ENCODE measurements at regions not wholly inside any gene's neighbourhood (a gene's known extent, or its start where the extent isn't known, plus 50 kb on each side); places are given as distances from the start of the nearest gene placed in this dataset.

GRCh38 chr11:25844811-25845210 lies 487.1 kb upstream of the ANO3 start:
- Histone ChIP-seq H3K36me3 (ENCODE audit: control insufficient read depth, insufficient read depth, low read length) (no peaks in the 10 kb centered on the region), H3K27ac (ENCODE audit: insufficient read depth, low read length) (no peak overlapping the region), H3K79me2 (ENCODE audit: control insufficient read depth, insufficient read depth, low read length) (no peaks in the 10 kb centered on the region), H3K9ac (ENCODE audit: insufficient read depth, low read length) (no peak overlapping the region), H3K9me3 (ENCODE audit: control insufficient read depth, insufficient read depth, low read depth, low read length) (no peaks in the 10 kb centered on the region), H2AFZ (ENCODE audit: low read length) (no peak overlapping the region), H3K4me1 (ENCODE audit: control insufficient read depth, extremely low read depth, insufficient read depth, low read length) (no peaks in the 10 kb centered on the region), H3K4me3 (replicated peaks in 1 of 4; ENCODE audit: control extremely low read depth in 1 of 4, insufficient read depth in 1 of 4, low read depth in 3 of 4, low read length in 4 of 4) (no peak overlapping the region), H4K20me1 (ENCODE audit: control insufficient read depth, extremely low read depth, insufficient read depth, low read length) (no peaks in the 10 kb centered on the region), H3K27me3 (ENCODE audit: control insufficient read depth, insufficient read depth, low read length) (no peaks in the 10 kb centered on the region), H3K4me2 (ENCODE audit: extremely low read depth, insufficient read depth, low read length) (no peak overlapping the region)
- DNase-seq (ENCODE audit: low read depth in 2 of 2): no peak
- TF ChIP-seq CTCF (conservative IDR thresholded peaks at IDR 0.05 in 1 of 2, IDR thresholded peaks at IDR 0.05 in 1 of 2; ENCODE audit: low read depth in 1 of 2, low read length in 2 of 2) (no peak), EZH2 (IDR thresholded peaks at IDR 0.05; ENCODE audit: low read length, missing control alignments) (no peak)

GRCh38 chr11:25855916-25856315 lies 476.0 kb upstream of the ANO3 start:
- no peak for DNase-seq (ENCODE audit: low read depth in 2 of 2)
- H3K4me2 ChIP-seq (ENCODE audit: extremely low read depth, insufficient read depth, low read length): no peak overlapping the region
- no peaks in the 10 kb centered on the region for H3K79me2 ChIP-seq (ENCODE audit: control insufficient read depth, insufficient read depth, low read length)
- no peaks in the 10 kb centered on the region for H3K36me3 ChIP-seq (ENCODE audit: control insufficient read depth, insufficient read depth, low read length)
- no peak overlapping the region for H3K27ac ChIP-seq (ENCODE audit: insufficient read depth, low read length)
- H4K20me1 ChIP-seq (ENCODE audit: control insufficient read depth, extremely low read depth, insufficient read depth, low read length): no peaks in the 10 kb centered on the region
- H2AFZ ChIP-seq (ENCODE audit: low read length): no peak overlapping the region
- no peak overlapping the region for H3K9ac ChIP-seq (ENCODE audit: insufficient read depth, low read length)
- TF ChIP-seq EZH2 (IDR thresholded peaks at IDR 0.05; ENCODE audit: low read length, missing control alignments): no peak
- no peak for TF ChIP-seq CTCF (conservative IDR thresholded peaks at IDR 0.05 in 1 of 2, IDR thresholded peaks at IDR 0.05 in 1 of 2; ENCODE audit: low read depth in 1 of 2, low read length in 2 of 2)
- no peaks in the 10 kb centered on the region for H3K27me3 ChIP-seq (ENCODE audit: control insufficient read depth, insufficient read depth, low read length)
- no peaks in the 10 kb centered on the region for H3K9me3 ChIP-seq (ENCODE audit: control insufficient read depth, insufficient read depth, low read depth, low read length)
- no peaks in the 10 kb centered on the region for H3K4me1 ChIP-seq (ENCODE audit: control insufficient read depth, extremely low read depth, insufficient read depth, low read length)
- H3K4me3 ChIP-seq (replicated peaks in 1 of 4; ENCODE audit: control extremely low read depth in 1 of 4, insufficient read depth in 1 of 4, low read depth in 3 of 4, low read length in 4 of 4): no peak overlapping the region

- no peak overlapping the region for H3K27ac ChIP-seq (ENCODE audit: insufficient read depth, low read length)
- H3K79me2 ChIP-seq (ENCODE audit: control insufficient read depth, insufficient read depth, low read length): no peaks in the 10 kb centered on the region
- no peak overlapping the region for H2AFZ ChIP-seq (ENCODE audit: low read length)
- no peaks in the 10 kb centered on the region for H3K36me3 ChIP-seq (ENCODE audit: control insufficient read depth, insufficient read depth, low read length)
- no peaks in the 10 kb centered on the region for H3K4me1 ChIP-seq (ENCODE audit: control insufficient read depth, extremely low read depth, insufficient read depth, low read length)
- no peak for DNase-seq (ENCODE audit: low read depth in 2 of 2)
- H4K20me1 ChIP-seq (ENCODE audit: control insufficient read depth, extremely low read depth, insufficient read depth, low read length): no peaks in the 10 kb centered on the region
- no peak overlapping the region for H3K9ac ChIP-seq (ENCODE audit: insufficient read depth, low read length)
- H3K4me2 ChIP-seq (ENCODE audit: extremely low read depth, insufficient read depth, low read length): no peak overlapping the region
- TF ChIP-seq CTCF (conservative IDR thresholded peaks at IDR 0.05 in 1 of 2, IDR thresholded peaks at IDR 0.05 in 1 of 2; ENCODE audit: low read depth in 1 of 2, low read length in 2 of 2) (no peak), EZH2 (IDR thresholded peaks at IDR 0.05; ENCODE audit: low read length, missing control alignments) (no peak)
- H3K4me3 ChIP-seq (replicated peaks in 1 of 4; ENCODE audit: control extremely low read depth in 1 of 4, insufficient read depth in 1 of 4, low read depth in 3 of 4, low read length in 4 of 4): no peak overlapping the region
- H3K9me3 ChIP-seq (ENCODE audit: control insufficient read depth, insufficient read depth, low read depth, low read length): no peaks in the 10 kb centered on the region
- no peaks in the 10 kb centered on the region for H3K27me3 ChIP-seq (ENCODE audit: control insufficient read depth, insufficient read depth, low read length)
These were observed 472.2 kb upstream of the ANO3 start for GRCh38 chr11:25859776-25860175.

All from fibroblast of lung (primary cell).